DND-41 (cell line): ENCODE measurements at regions not wholly inside any gene's neighbourhood (a gene's known extent, or its start where the extent isn't known, plus 50 kb on each side); places are given as distances from the start of the nearest gene placed in this dataset.

Source experiments
- EZH2 ChIP-seq: IDR thresholded peaks from 3 replicates; pipeline ENCODE4 v1.6.1; 2012; ENCODE audit warnings: borderline replicate concordance, low read depth, mild to moderate bottlenecking, moderate library complexity, low read length, inconsistent platforms; ENCODE audit not compliant: severe bottlenecking
- TF ChIP-seq, protein P1 (sequence below): IDR thresholded peaks from 2 replicates; pipeline ENCODE4 v1.5.1; 2012; ENCODE audit warnings: borderline replicate concordance, low read length, moderate library complexity, mild to moderate bottlenecking; ENCODE audit not compliant: poor library complexity, severe bottlenecking; ENCODE audit errors: extremely low read depth

DNA sequence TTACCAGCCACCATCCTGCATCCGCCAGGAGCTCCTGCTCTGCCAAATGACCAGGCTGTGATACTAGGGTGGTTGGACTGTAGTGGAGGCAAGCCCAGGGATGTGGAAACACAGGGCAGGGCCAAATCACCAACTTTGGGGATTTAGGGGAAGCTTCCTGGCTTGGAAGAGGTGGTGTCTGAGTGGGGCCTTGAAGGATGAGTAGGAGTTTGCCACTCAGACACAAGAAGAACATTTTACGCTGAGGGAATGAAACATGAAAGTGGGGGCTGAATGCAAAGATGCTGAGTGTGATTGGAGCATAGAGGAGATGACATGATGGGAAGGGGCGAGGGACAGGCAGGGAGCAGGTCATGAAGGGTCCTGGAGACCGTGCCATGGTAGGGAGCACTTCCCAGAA, 329.5 kb downstream of the RPS24 start:
- no peak for TF ChIP-seq EZH2
- TF ChIP-seq, protein P1, sequence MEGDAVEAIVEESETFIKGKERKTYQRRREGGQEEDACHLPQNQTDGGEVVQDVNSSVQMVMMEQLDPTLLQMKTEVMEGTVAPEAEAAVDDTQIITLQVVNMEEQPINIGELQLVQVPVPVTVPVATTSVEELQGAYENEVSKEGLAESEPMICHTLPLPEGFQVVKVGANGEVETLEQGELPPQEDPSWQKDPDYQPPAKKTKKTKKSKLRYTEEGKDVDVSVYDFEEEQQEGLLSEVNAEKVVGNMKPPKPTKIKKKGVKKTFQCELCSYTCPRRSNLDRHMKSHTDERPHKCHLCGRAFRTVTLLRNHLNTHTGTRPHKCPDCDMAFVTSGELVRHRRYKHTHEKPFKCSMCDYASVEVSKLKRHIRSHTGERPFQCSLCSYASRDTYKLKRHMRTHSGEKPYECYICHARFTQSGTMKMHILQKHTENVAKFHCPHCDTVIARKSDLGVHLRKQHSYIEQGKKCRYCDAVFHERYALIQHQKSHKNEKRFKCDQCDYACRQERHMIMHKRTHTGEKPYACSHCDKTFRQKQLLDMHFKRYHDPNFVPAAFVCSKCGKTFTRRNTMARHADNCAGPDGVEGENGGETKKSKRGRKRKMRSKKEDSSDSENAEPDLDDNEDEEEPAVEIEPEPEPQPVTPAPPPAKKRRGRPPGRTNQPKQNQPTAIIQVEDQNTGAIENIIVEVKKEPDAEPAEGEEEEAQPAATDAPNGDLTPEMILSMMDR = no peak
